ENCODE measurements at regions not wholly inside any gene's neighbourhood (a gene's known extent, or its start where the extent isn't known, plus 50 kb on each side); places are given as distances from the start of the nearest gene placed in this dataset.

GRCh38 chr5:2199697-2200096 is 317.0 kb upstream of the IRX4 start:
- DNase-seq = no peak

- DNase-seq = no peak
Measured at GRCh38 chr5:2196989-2197619, 314.4 kb upstream of the IRX4 start.

- DNase-seq = no peak
Measured at GRCh38 chr5:2196416-2196815, 313.7 kb upstream of the IRX4 start.

GRCh38 chr5:2194949-2195348 is 312.2 kb upstream of the IRX4 start:
- DNase-seq = no peak

- DNase-seq = no peak
Measured at GRCh38 chr5:2194236-2194555, 311.5 kb upstream of the IRX4 start.

GRCh38 chr5:2193542-2194235 is 311.0 kb upstream of the IRX4 start:
- DNase-seq = no peak

GRCh38 chr5:2193142-2193541 is 310.4 kb upstream of the IRX4 start:
- no peak for DNase-seq

- DNase-seq = no peak
Measured at GRCh38 chr5:2192496-2192895, 309.8 kb upstream of the IRX4 start.

- no peak for DNase-seq
Measured at GRCh38 chr5:2191972-2192371, 309.2 kb upstream of the IRX4 start.

GRCh38 chr5:2190549-2190948 is 307.8 kb upstream of the IRX4 start:
- no peak for DNase-seq

GRCh38 chr5:2188661-2189060 is 305.9 kb upstream of the IRX4 start:
- no peak for DNase-seq

GRCh38 chr5:2188137-2188536 is 305.4 kb upstream of the IRX4 start:
- no peak for DNase-seq

- DNase-seq = no peak
Measured at GRCh38 chr5:2187687-2188086, 305.0 kb upstream of the IRX4 start.

GRCh38 chr5:2187156-2187555 is 304.4 kb upstream of the IRX4 start:
- DNase-seq = no peak

GRCh38 chr5:2186472-2187015 is 303.8 kb upstream of the IRX4 start:
- DNase-seq = no peak

- DNase-seq = no peak
Measured at GRCh38 chr5:2185646-2186471, 303.1 kb upstream of the IRX4 start.

- DNase-seq = no peak
Measured at GRCh38 chr5:2184563-2185540, 302.1 kb upstream of the IRX4 start.

GRCh38 chr5:2184026-2184366 is 301.3 kb upstream of the IRX4 start:
- DNase-seq = no peak

GRCh38 chr5:2183154-2184025 is 300.7 kb upstream of the IRX4 start:
- no peak for DNase-seq

GRCh38 chr5:2182020-2182419 is 299.3 kb upstream of the IRX4 start:
- no peak for DNase-seq

- no peak for DNase-seq
Measured at GRCh38 chr5:2181557-2181956, 298.8 kb upstream of the IRX4 start.

- no peak for DNase-seq
Measured at GRCh38 chr5:2181149-2181548, 298.4 kb upstream of the IRX4 start.

Measured in activated CD4-positive, alpha-beta T cell treated with anti-CD3 and anti-CD28 coated beads for 1 hour (primary cell).